CD4-positive, alpha-beta T cell (primary cell): ENCODE measurements at regions not wholly inside any gene's neighbourhood (a gene's known extent, or its start where the extent isn't known, plus 50 kb on each side); places are given as distances from the start of the nearest gene placed in this dataset.

Experiments
- ATAC-seq: fragments of 200-7000 bp; cut with Tn5 transposase; one replicate; pipeline ENCODE4 v1.10.0; 2022; ENCODE audit warnings: mild to moderate bottlenecking; ENCODE audit not compliant: poor library complexity
- CTCF ChIA-PET: fragments of 350-600 bp; sonication (Branson Sonifier 250); formaldehyde crosslinking; loops from one replicate; lab custom pipeline; 2021; ENCODE audit warnings: antibody characterized with exemption, inconsistent platforms; lab: Charles Lee
- POLR2A ChIA-PET: fragments of 350-600 bp; sonication (Branson Sonifier 250); formaldehyde crosslinking; loops from one replicate; lab custom pipeline; 2021; ENCODE audit warnings: antibody characterized with exemption, inconsistent platforms; lab: Charles Lee
- DNase-seq, 14 experiments: peaks; one replicate each; pipeline ENCODE4 v3.0.0-alpha.2; 2013 to 2020; ENCODE audit warnings: mixed read lengths in 2 of 14
- H3K27ac ChIP-seq, 2 donors: one replicate each; pipeline versions ENCODE4 v1.5.1 to v1.7.0; 2013; ENCODE audit warnings: low read length in 2 of 2, low read depth in 1 of 2, mild to moderate bottlenecking in 1 of 2
- H3K27me3 ChIP-seq, 2 experiments: 1 replicate in 1 of 2; 2 replicates in 1 of 2; pipeline versions ENCODE4 v1.6.1 to v1.7.0; 2013; ENCODE audit warnings: low read length in 2 of 2, control low read depth in 1 of 2, mild to moderate bottlenecking in 1 of 2, moderate library complexity in 1 of 2; ENCODE audit not compliant: insufficient read depth in 2 of 2, control insufficient read depth in 1 of 2
- H3K36me3 ChIP-seq: one replicate; pipeline ENCODE4 v1.6.1; 2013; ENCODE audit warnings: low read length, control low read depth; ENCODE audit not compliant: insufficient read depth
- H3K4me1 ChIP-seq: one replicate; pipeline ENCODE4 v1.6.1; 2013; ENCODE audit warnings: low read length, control low read depth; ENCODE audit not compliant: insufficient read depth
- H3K4me3 ChIP-seq: one replicate; pipeline ENCODE4 v1.5.1; 2013; ENCODE audit warnings: mild to moderate bottlenecking, low read length, moderate library complexity
- H3K9me3 ChIP-seq, 2 experiments: 1 replicate in 1 of 2; 2 replicates in 1 of 2; pipeline versions ENCODE4 v1.6.1 to v1.7.0; 2013; ENCODE audit warnings: low read length in 2 of 2, mild to moderate bottlenecking in 2 of 2, control low read depth in 1 of 2, moderate library complexity in 1 of 2; ENCODE audit not compliant: control insufficient read depth in 1 of 2, insufficient read depth in 1 of 2
- H3K27ac Mint-ChIP-seq: one replicate; pipeline ENCODE4 v1.8.0; 2020; ENCODE audit warnings: mixed read lengths
- H3K27me3 Mint-ChIP-seq: one replicate; pipeline ENCODE4 v1.8.0; 2021; ENCODE audit warnings: mixed read lengths
- H3K36me3 Mint-ChIP-seq: one replicate; pipeline ENCODE4 v1.8.0; 2021; ENCODE audit warnings: low read depth, mixed read lengths
- H3K4me1 Mint-ChIP-seq: one replicate; pipeline ENCODE4 v1.8.0; 2021; ENCODE audit warnings: low read depth, mixed read lengths
- H3K4me3 Mint-ChIP-seq: one replicate; pipeline ENCODE4 v1.8.0; 2020; ENCODE audit warnings: mild to moderate bottlenecking, mixed read lengths
- H3K9me3 Mint-ChIP-seq: one replicate; pipeline ENCODE4 v1.8.0; 2020; ENCODE audit warnings: mixed read lengths
- intact Hi-C, 2 experiments: fragments of 100-400 bp; cut with DNase I in 1 of 2; cut with micrococcal nuclease in 1 of 2; formaldehyde crosslinking; loops; one replicate each; pipeline versions ENCODE4 v1.15.1 to v1.9.0; 2023 to 2025; cut with DNase I, micrococcal nuclease
- TF ChIP-seq, protein P1 (sequence below): fragments of 200-600 bp; IDR thresholded peaks from one replicate; pipeline ENCODE4 v1.8.0; 2022; ENCODE audit warnings: antibody characterized with exemption, mild to moderate bottlenecking

DNA sequence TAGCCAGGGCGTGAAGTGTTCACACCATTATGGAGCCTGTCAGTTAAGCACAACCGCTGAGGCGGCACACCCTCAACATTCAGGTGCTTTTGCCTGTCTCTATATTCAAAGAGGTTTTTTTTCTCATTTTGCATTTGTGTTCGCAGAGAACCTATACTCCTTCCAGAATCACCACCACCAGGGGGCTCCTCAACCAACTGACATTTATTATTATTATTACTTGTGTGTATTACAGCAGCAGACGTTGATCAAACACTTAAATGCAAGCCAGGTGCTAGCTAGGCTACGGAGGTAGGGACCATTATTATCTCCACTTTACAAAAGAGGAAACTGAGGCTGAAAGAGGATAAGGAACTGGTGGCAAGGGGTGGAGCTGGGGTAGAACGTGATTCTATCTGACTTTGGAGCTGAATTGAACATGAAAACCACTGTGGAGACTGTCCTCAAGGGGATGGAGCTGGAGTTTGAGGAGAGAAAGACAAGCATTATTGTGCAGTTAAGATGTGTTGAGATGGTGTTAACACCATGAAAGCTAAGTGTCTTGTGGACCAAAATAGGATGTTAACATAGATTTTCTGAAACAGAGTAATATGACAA is 133.8 kb upstream of the PLXNA4 start:
- H3K27me3 ChIP-seq = peaks cover 0 to 3% of the 10 kb centered on the region in 2 experiments
- ATAC-seq (no peak), DNase-seq (peak in 6 of 14 experiments; percentile 2 to 36 (median 28))
- Mint-ChIP-seq H3K27me3 (no peaks in the 10 kb centered on the region), H3K27ac (no peak overlapping the region), H3K36me3 (no peaks in the 10 kb centered on the region), H3K4me1 (no peaks in the 10 kb centered on the region), H3K4me3 (no peak overlapping the region), H3K9me3 (no peaks in the 10 kb centered on the region)
- no peak overlapping the region for H3K4me3 ChIP-seq
- H3K9me3 ChIP-seq = no peaks in the 10 kb centered on the region
- H3K4me1 ChIP-seq = no peaks in the 10 kb centered on the region
- ChIA-PET POLR2A (interaction anchor here (0.6 kb wide), 1 partner anchor 61 kb away, joined by 5 read pairs; no protein-coding TSS in a partner anchor), CTCF (no interaction called here)
- H3K27ac ChIP-seq = no peak overlapping the region
- H3K36me3 ChIP-seq = no peaks in the 10 kb centered on the region
- intact Hi-C loops = loop anchor here in 1 of 2 experiments (10.0 kb wide), 1 partner anchor 725 kb away; no protein-coding TSS in a partner anchor
- TF ChIP-seq, protein P1, sequence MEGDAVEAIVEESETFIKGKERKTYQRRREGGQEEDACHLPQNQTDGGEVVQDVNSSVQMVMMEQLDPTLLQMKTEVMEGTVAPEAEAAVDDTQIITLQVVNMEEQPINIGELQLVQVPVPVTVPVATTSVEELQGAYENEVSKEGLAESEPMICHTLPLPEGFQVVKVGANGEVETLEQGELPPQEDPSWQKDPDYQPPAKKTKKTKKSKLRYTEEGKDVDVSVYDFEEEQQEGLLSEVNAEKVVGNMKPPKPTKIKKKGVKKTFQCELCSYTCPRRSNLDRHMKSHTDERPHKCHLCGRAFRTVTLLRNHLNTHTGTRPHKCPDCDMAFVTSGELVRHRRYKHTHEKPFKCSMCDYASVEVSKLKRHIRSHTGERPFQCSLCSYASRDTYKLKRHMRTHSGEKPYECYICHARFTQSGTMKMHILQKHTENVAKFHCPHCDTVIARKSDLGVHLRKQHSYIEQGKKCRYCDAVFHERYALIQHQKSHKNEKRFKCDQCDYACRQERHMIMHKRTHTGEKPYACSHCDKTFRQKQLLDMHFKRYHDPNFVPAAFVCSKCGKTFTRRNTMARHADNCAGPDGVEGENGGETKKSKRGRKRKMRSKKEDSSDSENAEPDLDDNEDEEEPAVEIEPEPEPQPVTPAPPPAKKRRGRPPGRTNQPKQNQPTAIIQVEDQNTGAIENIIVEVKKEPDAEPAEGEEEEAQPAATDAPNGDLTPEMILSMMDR = no peak

DNA sequence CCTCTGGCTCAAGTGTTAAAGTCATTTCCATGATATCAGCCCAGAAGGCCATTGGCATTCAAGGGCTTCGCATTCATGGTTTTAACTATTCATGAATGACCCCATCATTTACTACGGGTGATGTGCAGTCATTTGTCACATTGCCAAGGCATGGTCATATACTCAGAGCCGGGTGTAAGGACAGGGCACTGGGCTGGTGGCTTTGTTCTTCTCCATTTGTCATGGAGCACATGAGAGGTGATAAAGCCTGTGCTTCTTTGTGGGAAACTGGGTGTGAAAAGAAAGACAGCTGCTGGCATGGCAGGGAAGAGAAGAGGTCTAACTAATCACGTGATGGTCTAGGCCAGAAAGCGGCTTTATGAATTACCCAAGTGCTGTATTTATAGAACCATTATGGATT is 132.2 kb upstream of the PLXNA4 start:
- Mint-ChIP-seq H3K36me3 (no peaks in the 10 kb centered on the region), H3K4me1 (no peaks in the 10 kb centered on the region), H3K9me3 (no peaks in the 10 kb centered on the region), H3K27ac (no peak overlapping the region), H3K27me3 (no peaks in the 10 kb centered on the region), H3K4me3 (no peak overlapping the region)
- H3K4me3 ChIP-seq = no peak overlapping the region
- POLR2A ChIA-PET = no interaction called here
- intact Hi-C loops = no loop called here
- H3K36me3 ChIP-seq = no peaks in the 10 kb centered on the region
- no peak overlapping the region for H3K27ac ChIP-seq
- TF ChIP-seq, protein P1 = no peak
- DNase-seq = no peak
- ATAC-seq = no peak
- H3K4me1 ChIP-seq = no peaks in the 10 kb centered on the region
- H3K9me3 ChIP-seq = no peaks in the 10 kb centered on the region
- H3K27me3 ChIP-seq = peaks cover 0 to 3% of the 10 kb centered on the region in 2 experiments
- CTCF ChIA-PET = no interaction called here

DNA sequence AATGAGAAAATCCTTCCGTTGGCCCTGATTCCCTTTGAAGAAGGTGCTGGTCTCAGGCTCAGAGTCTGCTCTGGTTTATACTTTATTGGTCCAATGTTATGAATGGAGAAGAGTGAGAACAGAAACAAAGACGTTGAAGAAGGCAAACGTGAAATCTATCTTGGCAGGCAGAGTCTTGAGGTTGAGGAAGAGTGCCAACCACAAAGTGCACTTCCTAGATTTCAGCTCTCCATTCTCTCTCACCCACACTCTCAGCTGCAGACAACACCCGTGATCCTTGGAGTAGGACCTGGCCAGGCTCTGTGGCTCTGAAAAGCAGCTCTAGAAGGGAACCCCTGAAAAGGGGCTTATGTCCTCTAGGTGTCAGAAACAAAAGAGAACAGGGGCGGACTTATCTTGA is 128.9 kb upstream of the PLXNA4 start:
- TF ChIP-seq, protein P1 = no peak
- H3K27ac Mint-ChIP-seq = no peak overlapping the region
- Histone ChIP-seq H3K27me3 (no peaks in the 10 kb centered on the region), H3K4me3 (no peak overlapping the region), H3K27ac (no peak overlapping the region), H3K9me3 (no peaks in the 10 kb centered on the region), H3K4me1 (no peaks in the 10 kb centered on the region), H3K36me3 (no peaks in the 10 kb centered on the region)
- ChIA-PET CTCF (no interaction called here), POLR2A (no interaction called here)
- H3K36me3 Mint-ChIP-seq = no peaks in the 10 kb centered on the region
- no peak overlapping the region for H3K4me3 Mint-ChIP-seq
- no peaks in the 10 kb centered on the region for H3K27me3 Mint-ChIP-seq
- peaks cover 4% of the 10 kb centered on the region for H3K9me3 Mint-ChIP-seq
- intact Hi-C loops = no loop called here
- ATAC-seq (no peak), DNase-seq (no peak)
- H3K4me1 Mint-ChIP-seq = no peaks in the 10 kb centered on the region
